Natural killer cell treated with Interleukin-12 subunit alpha and Interleukin-12 subunit beta and Interleukin-15 and Interleukin-18, amount 100 ng/mL, for 72 hours (primary cell): ENCODE measurements at regions not wholly inside any gene's neighbourhood (a gene's known extent, or its start where the extent isn't known, plus 50 kb on each side); places are given as distances from the start of the nearest gene placed in this dataset.

Experiments used
- ATAC-seq, 2 donors: fragments of 150-1000 bp; cut with Tn5 transposase in 1 of 2; sonication (Bioruptor Pico), chemical (Tn5 transposase) in 1 of 2; 2 replicates each; pipeline ENCODE4 v1.10.0; 2021
- DNase-seq: peaks from one replicate; pipeline ENCODE4 v3.0.0; 2022; ENCODE audit warnings: low spot score
- H3K27ac Mint-ChIP-seq, 2 donors: 1 replicate in 1 of 2; 2 replicates in 1 of 2; pipeline ENCODE4 v1.8.0; 2022; ENCODE audit warnings: mixed read lengths in 2 of 2, mild to moderate bottlenecking in 1 of 2, moderate library complexity in 1 of 2
- H3K27me3 Mint-ChIP-seq, 2 donors: 1 replicate in 1 of 2; 2 replicates in 1 of 2; pipeline ENCODE4 v1.8.0; 2022; ENCODE audit warnings: mixed read lengths in 2 of 2
- H3K36me3 Mint-ChIP-seq: one replicate; pipeline ENCODE4 v1.8.0; 2022; ENCODE audit warnings: mixed read lengths
- H3K4me1 Mint-ChIP-seq, 2 donors: 1 replicate in 1 of 2; 2 replicates in 1 of 2; pipeline ENCODE4 v1.8.0; 2022; ENCODE audit warnings: low read depth in 2 of 2, mixed read lengths in 2 of 2, mild to moderate bottlenecking in 1 of 2
- H3K4me3 Mint-ChIP-seq: one replicate; pipeline ENCODE4 v1.8.0; 2022; ENCODE audit warnings: mixed read lengths
- H3K9me3 Mint-ChIP-seq: 2 replicates; pipeline ENCODE4 v1.8.0; 2022; ENCODE audit warnings: mixed read lengths

- Mint-ChIP-seq H3K27ac (no peak overlapping the region), H3K27me3 (no peaks in the 10 kb centered on the region), H3K4me1 (no peaks in the 10 kb centered on the region), H3K9me3 (peaks cover 13% of the 10 kb centered on the region), H3K4me3 (no peak overlapping the region), H3K36me3 (peaks cover 4% of the 10 kb centered on the region)
- ATAC-seq (no peak), DNase-seq (no peak)
Measured at GRCh38 chr5:164431634-164432304, 926.4 kb downstream of the MAT2B start.

GRCh38 chr5:164433106-164433870 lies 927.9 kb downstream of the MAT2B start:
- Mint-ChIP-seq H3K36me3 (peaks cover 4% of the 10 kb centered on the region), H3K27me3 (no peaks in the 10 kb centered on the region), H3K4me3 (no peak overlapping the region), H3K27ac (no peak overlapping the region), H3K4me1 (no peaks in the 10 kb centered on the region), H3K9me3 (peaks cover 13% of the 10 kb centered on the region)
- no peak for ATAC-seq
- DNase-seq = no peak

- ATAC-seq = no peak
- no peak for DNase-seq
- H3K9me3 Mint-ChIP-seq = peaks cover 10% of the 10 kb centered on the region
- H3K4me3 Mint-ChIP-seq = no peak overlapping the region
- H3K27me3 Mint-ChIP-seq = no peaks in the 10 kb centered on the region
- peaks cover 4% of the 10 kb centered on the region for H3K36me3 Mint-ChIP-seq
- H3K27ac Mint-ChIP-seq = no peak overlapping the region
- H3K4me1 Mint-ChIP-seq = no peaks in the 10 kb centered on the region
Measured at GRCh38 chr5:164435576-164435975, 930.2 kb downstream of the MAT2B start.

GRCh38 chr5:164439799-164440198 lies 934.4 kb downstream of the MAT2B start:
- no peak for ATAC-seq
- DNase-seq = no peak
- Mint-ChIP-seq H3K4me1 (no peaks in the 10 kb centered on the region), H3K27ac (no peak overlapping the region), H3K4me3 (no peak overlapping the region), H3K9me3 (peaks cover 4% of the 10 kb centered on the region), H3K36me3 (no peaks in the 10 kb centered on the region), H3K27me3 (no peaks in the 10 kb centered on the region)

GRCh38 chr5:164449460-164449859 lies 944.0 kb downstream of the MAT2B start:
- Mint-ChIP-seq H3K4me3 (no peak overlapping the region), H3K36me3 (no peaks in the 10 kb centered on the region), H3K27ac (no peak overlapping the region), H3K9me3 (peaks cover 9% of the 10 kb centered on the region), H3K27me3 (no peaks in the 10 kb centered on the region), H3K4me1 (no peaks in the 10 kb centered on the region)
- no peak for ATAC-seq
- DNase-seq = no peak

- Mint-ChIP-seq H3K36me3 (no peaks in the 10 kb centered on the region), H3K27me3 (no peaks in the 10 kb centered on the region), H3K9me3 (peaks cover 4% of the 10 kb centered on the region), H3K4me1 (no peaks in the 10 kb centered on the region), H3K4me3 (no peak overlapping the region), H3K27ac (no peak overlapping the region)
- no peak for DNase-seq
- no peak for ATAC-seq
Measured at GRCh38 chr5:164466033-164466432, 960.6 kb downstream of the MAT2B start.

GRCh38 chr5:164470312-164470711 lies 964.9 kb downstream of the MAT2B start:
- no peak for ATAC-seq
- Mint-ChIP-seq H3K27me3 (no peaks in the 10 kb centered on the region), H3K9me3 (peaks cover 10% of the 10 kb centered on the region), H3K4me3 (no peak overlapping the region), H3K36me3 (no peaks in the 10 kb centered on the region), H3K4me1 (no peaks in the 10 kb centered on the region), H3K27ac (no peak overlapping the region)
- no peak for DNase-seq

- no peak for DNase-seq
- no peak for ATAC-seq
- peaks cover 7% of the 10 kb centered on the region for H3K9me3 Mint-ChIP-seq
- no peak overlapping the region for H3K4me3 Mint-ChIP-seq
- no peaks in the 10 kb centered on the region for H3K36me3 Mint-ChIP-seq
- H3K4me1 Mint-ChIP-seq = no peaks in the 10 kb centered on the region
- H3K27ac Mint-ChIP-seq = no peak overlapping the region
- H3K27me3 Mint-ChIP-seq = no peaks in the 10 kb centered on the region
Measured at GRCh38 chr5:164472165-164472564, 966.7 kb downstream of the MAT2B start.

- Mint-ChIP-seq H3K4me1 (no peaks in the 10 kb centered on the region), H3K4me3 (no peak overlapping the region), H3K36me3 (no peaks in the 10 kb centered on the region), H3K27me3 (no peaks in the 10 kb centered on the region), H3K27ac (no peak overlapping the region), H3K9me3 (peaks cover 7% of the 10 kb centered on the region)
- ATAC-seq (no peak), DNase-seq (no peak)
Measured at GRCh38 chr5:164475339-164475977, 970.0 kb downstream of the MAT2B start.

GRCh38 chr5:164481270-164481669 lies 975.9 kb downstream of the MAT2B start:
- Mint-ChIP-seq H3K27ac (no peak overlapping the region), H3K4me3 (no peak overlapping the region), H3K36me3 (no peaks in the 10 kb centered on the region), H3K4me1 (no peaks in the 10 kb centered on the region), H3K27me3 (no peaks in the 10 kb centered on the region), H3K9me3 (peaks cover 4% of the 10 kb centered on the region)
- no peak for DNase-seq
- no peak for ATAC-seq

GRCh38 chr5:164482351-164482750 lies 976.9 kb downstream of the MAT2B start:
- H3K4me1 Mint-ChIP-seq = no peaks in the 10 kb centered on the region
- no peak for DNase-seq
- no peaks in the 10 kb centered on the region for H3K27me3 Mint-ChIP-seq
- no peak overlapping the region for H3K27ac Mint-ChIP-seq
- H3K4me3 Mint-ChIP-seq = no peak overlapping the region
- peaks cover 4% of the 10 kb centered on the region for H3K9me3 Mint-ChIP-seq
- no peaks in the 10 kb centered on the region for H3K36me3 Mint-ChIP-seq
- no peak for ATAC-seq

- ATAC-seq (no peak), DNase-seq (no peak)
- H3K9me3 Mint-ChIP-seq = peaks cover 7% of the 10 kb centered on the region
- H3K36me3 Mint-ChIP-seq = no peaks in the 10 kb centered on the region
- no peak overlapping the region for H3K27ac Mint-ChIP-seq
- H3K4me3 Mint-ChIP-seq = no peak overlapping the region
- no peaks in the 10 kb centered on the region for H3K27me3 Mint-ChIP-seq
- no peaks in the 10 kb centered on the region for H3K4me1 Mint-ChIP-seq
Measured at GRCh38 chr5:164484948-164485347, 979.5 kb downstream of the MAT2B start.

GRCh38 chr5:164487939-164488338 lies 982.5 kb downstream of the MAT2B start:
- ATAC-seq (no peak), DNase-seq (no peak)
- Mint-ChIP-seq H3K4me1 (no peaks in the 10 kb centered on the region), H3K4me3 (no peak overlapping the region), H3K36me3 (no peaks in the 10 kb centered on the region), H3K27ac (no peak overlapping the region), H3K9me3 (peaks cover 3% of the 10 kb centered on the region), H3K27me3 (no peaks in the 10 kb centered on the region)

GRCh38 chr5:164497311-164498064 lies 992.1 kb downstream of the MAT2B start:
- Mint-ChIP-seq H3K9me3 (peaks cover 4% of the 10 kb centered on the region), H3K4me3 (no peak overlapping the region), H3K27me3 (no peaks in the 10 kb centered on the region), H3K4me1 (no peaks in the 10 kb centered on the region), H3K36me3 (peaks cover 4% of the 10 kb centered on the region), H3K27ac (no peak overlapping the region)
- DNase-seq (no peak), ATAC-seq (no peak)
